Activated B cell treated with CpG ODN at 0.5 μM for 24 hours (primary cell): ENCODE measurements at regions not wholly inside any gene's neighbourhood (a gene's known extent, or its start where the extent isn't known, plus 50 kb on each side); places are given as distances from the start of the nearest gene placed in this dataset.

ENCODE experiments used
- ATAC-seq: fragments of 200-7000 bp; cut with Tn5 transposase; one replicate; pipeline ENCODE4 v1.10.0; 2021; ENCODE audit warnings: low read depth, mild to moderate bottlenecking, moderate library complexity
- CTCF ChIA-PET: fragments of 350-600 bp; sonication (Branson Sonifier 250); formaldehyde crosslinking; loops from one replicate; lab custom pipeline; 2021; ENCODE audit warnings: antibody characterized with exemption; lab: Charles Lee
- POLR2A ChIA-PET: fragments of 350-600 bp; sonication (Branson Sonifier 250); formaldehyde crosslinking; loops from one replicate; lab custom pipeline; 2021; ENCODE audit warnings: antibody characterized with exemption; lab: Charles Lee
- DNase-seq: peaks from one replicate; pipeline ENCODE4 v3.0.0; 2022
- H3K27ac Mint-ChIP-seq: one replicate; pipeline ENCODE4 v1.8.0; 2020; ENCODE audit warnings: mixed read lengths
- H3K27me3 Mint-ChIP-seq: one replicate; pipeline ENCODE4 v1.8.0; 2021; ENCODE audit warnings: mixed read lengths
- H3K36me3 Mint-ChIP-seq: one replicate; pipeline ENCODE4 v1.8.0; 2021; ENCODE audit warnings: low read depth, mixed read lengths
- H3K4me1 Mint-ChIP-seq: one replicate; pipeline ENCODE4 v1.8.0; 2021; ENCODE audit warnings: mixed read lengths
- H3K4me3 Mint-ChIP-seq: one replicate; pipeline ENCODE4 v1.8.0; 2020; ENCODE audit warnings: mild to moderate bottlenecking, mixed read lengths
- H3K9me3 Mint-ChIP-seq: one replicate; pipeline ENCODE4 v1.8.0; 2020; ENCODE audit warnings: mixed read lengths
- CTCF ChIP-seq: fragments of 200-600 bp; IDR thresholded peaks from one replicate; pipeline ENCODE4 v1.8.0; 2022; ENCODE audit warnings: antibody characterized with exemption, mild to moderate bottlenecking
- intact Hi-C: fragments of 100-400 bp; cut with micrococcal nuclease; formaldehyde crosslinking; loops from one replicate; pipeline ENCODE4 v1.15.1; 2024

- H3K36me3 Mint-ChIP-seq, result peaks cover 2% of the 10 kb centered on the region
- intact Hi-C loops, result no loop called here
- TF ChIP-seq CTCF, result no peak
- no peak overlapping the region for H3K4me3 Mint-ChIP-seq
- H3K4me1 Mint-ChIP-seq, result no peaks in the 10 kb centered on the region
- H3K9me3 Mint-ChIP-seq, result peaks cover 9% of the 10 kb centered on the region
- POLR2A ChIA-PET, result no interaction called here
- no peak for ATAC-seq
- no peak for DNase-seq
- CTCF ChIA-PET, result no interaction called here
- no peaks in the 10 kb centered on the region for H3K27me3 Mint-ChIP-seq
- H3K27ac Mint-ChIP-seq, result no peak overlapping the region
Observed at GRCh38 chr5:158294701-158295100, 435.8 kb upstream of the CLINT1 start.

- no peak for TF ChIP-seq CTCF
- no peak overlapping the region for H3K27ac Mint-ChIP-seq
- peaks cover 9% of the 10 kb centered on the region for H3K9me3 Mint-ChIP-seq
- intact Hi-C loops, result no loop called here
- no peak for ATAC-seq
- DNase-seq, result no peak
- H3K36me3 Mint-ChIP-seq, result peaks cover 2% of the 10 kb centered on the region
- ChIA-PET CTCF (no interaction called here), POLR2A (no interaction called here)
- H3K4me1 Mint-ChIP-seq, result no peaks in the 10 kb centered on the region
- H3K4me3 Mint-ChIP-seq, result no peak overlapping the region
- H3K27me3 Mint-ChIP-seq, result no peaks in the 10 kb centered on the region
Observed at GRCh38 chr5:158292981-158293380, 434.0 kb upstream of the CLINT1 start.

GRCh38 chr5:158289967-158290366 lies 431.0 kb upstream of the CLINT1 start:
- TF ChIP-seq CTCF, result no peak
- intact Hi-C loops, result no loop called here
- ATAC-seq (no peak), DNase-seq (no peak)
- CTCF ChIA-PET, result no interaction called here
- Mint-ChIP-seq H3K36me3 (no peaks in the 10 kb centered on the region), H3K9me3 (peaks cover 6% of the 10 kb centered on the region), H3K4me1 (no peaks in the 10 kb centered on the region), H3K27me3 (no peaks in the 10 kb centered on the region), H3K4me3 (no peak overlapping the region), H3K27ac (no peak overlapping the region)
- POLR2A ChIA-PET, result no interaction called here

GRCh38 chr5:158288272-158288657 lies 429.3 kb upstream of the CLINT1 start:
- intact Hi-C loops, result no loop called here
- DNase-seq (no peak), ATAC-seq (no peak)
- peaks cover under 1% of the 10 kb centered on the region for H3K4me1 Mint-ChIP-seq
- no peak for TF ChIP-seq CTCF
- no peak overlapping the region for H3K27ac Mint-ChIP-seq
- H3K36me3 Mint-ChIP-seq, result no peaks in the 10 kb centered on the region
- H3K4me3 Mint-ChIP-seq, result no peak overlapping the region
- ChIA-PET CTCF (no interaction called here), POLR2A (no interaction called here)
- H3K9me3 Mint-ChIP-seq, result peaks cover 3% of the 10 kb centered on the region
- H3K27me3 Mint-ChIP-seq, result no peaks in the 10 kb centered on the region

- TF ChIP-seq CTCF, result no peak
- no peak for ATAC-seq
- Mint-ChIP-seq H3K4me3 (no peak overlapping the region), H3K27ac (no peak overlapping the region), H3K27me3 (no peaks in the 10 kb centered on the region), H3K9me3 (peaks cover 2% of the 10 kb centered on the region), H3K4me1 (peaks cover 2% of the 10 kb centered on the region), H3K36me3 (no peaks in the 10 kb centered on the region)
- DNase-seq, result no peak
- ChIA-PET CTCF (no interaction called here), POLR2A (no interaction called here)
- intact Hi-C loops, result no loop called here
Observed at GRCh38 chr5:158287643-158288271, 428.8 kb upstream of the CLINT1 start.
